Transverse colon (tissue), 4 donors: ENCODE measurements at regions not wholly inside any gene's neighbourhood (a gene's known extent, or its start where the extent isn't known, plus 50 kb on each side); places are given as distances from the start of the nearest gene placed in this dataset.

Experiments
- DNase-seq: peaks from one replicate; pipeline ENCODE4 v3.0.0-alpha.2; 2019
- H3K27ac ChIP-seq, 4 donors: fragments of 200-600 bp; sonication (generic); 2 replicates each; pipeline ENCODE4 v1.5.1; 2016 to 2018; ENCODE audit warnings: inconsistent platforms in 4 of 4
- H3K27me3 ChIP-seq: fragments of 200-600 bp; sonication (generic); 2 replicates; pipeline ENCODE4 v1.5.1; 2017; ENCODE audit warnings: inconsistent platforms
- H3K36me3 ChIP-seq, 4 donors: fragments of 200-600 bp; sonication (generic); 2 replicates each; pipeline ENCODE4 v1.5.1; 2017 to 2019; ENCODE audit warnings: inconsistent platforms in 4 of 4
- H3K4me1 ChIP-seq, 4 donors: fragments of 200-600 bp; sonication (generic); 2 replicates each; pipeline ENCODE4 v1.5.1; 2017 to 2020; ENCODE audit warnings: inconsistent platforms in 4 of 4
- H3K4me3 ChIP-seq, 4 donors: fragments of 200-600 bp; sonication (generic); 1 replicate in 1 of 4; 2 replicates in 3 of 4; pipeline versions ENCODE4 v1.5.1 to v1.6.1; 2017 to 2019; ENCODE audit warnings: inconsistent platforms in 4 of 4
- H3K9me3 ChIP-seq, 2 donors: fragments of 200-600 bp; sonication (generic); 2 replicates each; pipeline ENCODE4 v1.5.1; 2017 to 2019; ENCODE audit warnings: inconsistent platforms in 2 of 2
- EP300 ChIP-seq: sonication (generic); formaldehyde crosslinking; IDR thresholded peaks from one replicate; pipeline ENCODE4 v1.6.1; 2017; ENCODE audit warnings: antibody characterized with exemption, low read depth
- POLR2A ChIP-seq: fragments of 450-650 bp; IDR thresholded peaks from one replicate; pipeline ENCODE4 v1.6.1; 2016; ENCODE audit warnings: antibody characterized with exemption, mild to moderate bottlenecking, moderate library complexity
- POLR2AphosphoS5 ChIP-seq, 3 donors: sonication (generic); formaldehyde crosslinking; IDR thresholded peaks; one replicate each; pipeline ENCODE4 v1.6.1; 2016; ENCODE audit warnings: antibody characterized with exemption in 3 of 3
- WGBS, 2 donors: methylation state at CpG; one replicate each; pipeline ENCODE4 v1.1.5; 2018; ENCODE audit warnings: low coverage in 1 of 2; 5-methylcytosine and 5-hydroxymethylcytosine counted together
- in situ Hi-C, 4 donors: fragments of 200-750 bp; cut with MboI; loops; one replicate each; pipeline versions ENCODE4 v1.15.0 to v1.15.1; 2017; ENCODE audit warnings: low sequenced_read_pairs in 3 of 4, low pct_ligation_motif_present in 1 of 4, low pct_unique_long_range_greater_than_20kb in 1 of 4
- intact Hi-C: fragments of 100-400 bp; cut with DNase I; formaldehyde crosslinking; loops from one replicate; pipeline ENCODE4 v1.15.1; 2023; ENCODE audit warnings: low total_unique reads
- TF ChIP-seq, protein P1 (sequence below), 5 experiments: fragments of 200-600 bp in 3 of 5; fragments of 450-650 bp in 2 of 5; sonication (generic) in 3 of 5; IDR thresholded peaks; 1 replicate in 2 of 5; 2 replicates in 3 of 5; pipeline ENCODE4 v1.5.1; 2016 to 2017; ENCODE audit warnings: antibody characterized with exemption in 5 of 5, inconsistent platforms in 3 of 5, mild to moderate bottlenecking in 2 of 5, moderate library complexity in 1 of 5

DNA sequence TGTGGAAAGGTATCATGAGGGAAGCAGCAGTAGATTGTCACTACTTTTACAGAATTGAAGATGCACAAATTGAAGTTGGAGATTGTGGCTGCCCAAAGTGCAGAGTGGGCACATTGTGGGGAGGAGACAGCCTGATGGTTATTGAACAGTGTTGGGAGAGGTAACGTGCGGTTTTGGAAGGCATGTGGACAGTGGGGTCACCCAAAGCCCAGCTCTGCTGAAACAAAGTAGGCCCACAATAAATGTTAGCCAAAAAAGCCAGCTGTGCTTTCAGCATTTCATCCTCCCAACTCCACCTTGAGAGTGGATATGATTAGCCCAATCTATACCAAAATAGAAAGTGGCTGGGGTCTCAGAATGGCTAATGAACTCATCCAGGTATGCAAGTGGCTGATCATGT lies 96.7 kb downstream of the TMX1 start:
- in situ Hi-C loops (no loop called here), intact Hi-C loops (no loop called here)
- H3K4me3 ChIP-seq, result no peak overlapping the region
- no peak overlapping the region for H3K27ac ChIP-seq
- no peaks in the 10 kb centered on the region for H3K27me3 ChIP-seq
- TF ChIP-seq EP300 (no peak), POLR2A (no peak), POLR2AphosphoS5 (IDR thresholded peaks at IDR 0.05) (no peak)
- TF ChIP-seq, protein P1, sequence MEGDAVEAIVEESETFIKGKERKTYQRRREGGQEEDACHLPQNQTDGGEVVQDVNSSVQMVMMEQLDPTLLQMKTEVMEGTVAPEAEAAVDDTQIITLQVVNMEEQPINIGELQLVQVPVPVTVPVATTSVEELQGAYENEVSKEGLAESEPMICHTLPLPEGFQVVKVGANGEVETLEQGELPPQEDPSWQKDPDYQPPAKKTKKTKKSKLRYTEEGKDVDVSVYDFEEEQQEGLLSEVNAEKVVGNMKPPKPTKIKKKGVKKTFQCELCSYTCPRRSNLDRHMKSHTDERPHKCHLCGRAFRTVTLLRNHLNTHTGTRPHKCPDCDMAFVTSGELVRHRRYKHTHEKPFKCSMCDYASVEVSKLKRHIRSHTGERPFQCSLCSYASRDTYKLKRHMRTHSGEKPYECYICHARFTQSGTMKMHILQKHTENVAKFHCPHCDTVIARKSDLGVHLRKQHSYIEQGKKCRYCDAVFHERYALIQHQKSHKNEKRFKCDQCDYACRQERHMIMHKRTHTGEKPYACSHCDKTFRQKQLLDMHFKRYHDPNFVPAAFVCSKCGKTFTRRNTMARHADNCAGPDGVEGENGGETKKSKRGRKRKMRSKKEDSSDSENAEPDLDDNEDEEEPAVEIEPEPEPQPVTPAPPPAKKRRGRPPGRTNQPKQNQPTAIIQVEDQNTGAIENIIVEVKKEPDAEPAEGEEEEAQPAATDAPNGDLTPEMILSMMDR (IDR thresholded peaks at IDR 0.05), result no peak
- peaks cover 3 to 24% (median 6%) of the 10 kb centered on the region in 4 donors for H3K4me1 ChIP-seq
- no peaks in the 10 kb centered on the region for H3K9me3 ChIP-seq
- H3K36me3 ChIP-seq, result no peaks in the 10 kb centered on the region
- no peak for DNase-seq
- WGBS, 2 donors, result 46% methylated on average over 2 of the region's 2 CpGs; no CpG with 5 or more reads in 1 of the 2 donors

DNA sequence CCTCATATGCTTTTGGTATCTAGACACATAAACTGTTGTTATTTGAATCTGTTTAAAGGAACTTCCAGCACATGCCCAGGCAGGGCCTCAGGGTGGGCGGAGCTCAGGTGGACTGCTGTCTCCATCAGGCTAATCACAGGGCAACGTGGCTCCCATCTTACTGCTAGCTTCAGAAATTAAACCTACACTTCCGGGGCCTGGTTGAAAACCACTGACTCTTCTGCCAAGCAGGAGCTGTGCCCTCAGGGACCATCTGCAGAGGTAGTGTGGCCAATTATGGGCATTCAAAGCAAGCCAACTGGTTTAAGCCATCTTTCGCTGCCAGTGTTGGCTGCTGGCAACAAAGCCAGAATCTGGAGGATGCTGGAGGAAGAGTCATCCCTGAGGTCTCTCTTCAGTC lies 97.5 kb downstream of the TMX1 start:
- intact Hi-C loops, result no loop called here
- Histone ChIP-seq H3K27ac (no peak overlapping the region), H3K9me3 (no peaks in the 10 kb centered on the region), H3K4me1 (peaks cover 3 to 24% (median 6%) of the 10 kb centered on the region in 4 donors), H3K27me3 (no peaks in the 10 kb centered on the region), H3K4me3 (no peak overlapping the region), H3K36me3 (no peaks in the 10 kb centered on the region)
- DNase-seq, result no peak
- WGBS, 2 donors, result 71% methylated on average over 4 of the region's 4 CpGs; no CpG with 5 or more reads in 1 of the 2 donors
- TF ChIP-seq EP300 (no peak), POLR2A (no peak)
- TF ChIP-seq, protein P1 (IDR thresholded peaks at IDR 0.05), result no peak
- in situ Hi-C loops, result no loop called here

- Histone ChIP-seq H3K9me3 (no peaks in the 10 kb centered on the region), H3K27me3 (no peaks in the 10 kb centered on the region), H3K4me1 (no peaks in the 10 kb centered on the region), H3K27ac (no peak overlapping the region), H3K36me3 (no peaks in the 10 kb centered on the region), H3K4me3 (no peak overlapping the region)
- DNase-seq, result no peak
- no peak for TF ChIP-seq POLR2A
- no peak for TF ChIP-seq POLR2AphosphoS5 (IDR thresholded peaks at IDR 0.05)
- TF ChIP-seq EP300, result no peak
- TF ChIP-seq, protein P1 (IDR thresholded peaks at IDR 0.05), result no peak
- 87 to 88% methylated on average over 2 of the region's 2 CpGs for WGBS, 2 donors
- intact Hi-C loops (no loop called here), in situ Hi-C loops (no loop called here)
Measured at GRCh38 chr14:51341338-51341737, 101.3 kb downstream of the TMX1 start.

GRCh38 chr14:51342226-51342625 lies 102.2 kb downstream of the TMX1 start:
- TF ChIP-seq POLR2AphosphoS5 (IDR thresholded peaks at IDR 0.05) (no peak), POLR2A (no peak), EP300 (no peak)
- TF ChIP-seq, protein P1 (IDR thresholded peaks at IDR 0.05), result no peak
- no peaks in the 10 kb centered on the region for H3K4me1 ChIP-seq
- in situ Hi-C loops (no loop called here), intact Hi-C loops (no loop called here)
- H3K4me3 ChIP-seq, result no peak overlapping the region
- no peaks in the 10 kb centered on the region for H3K9me3 ChIP-seq
- H3K27me3 ChIP-seq, result no peaks in the 10 kb centered on the region
- no peak for DNase-seq
- WGBS, 2 donors, result 81 to 91% methylated on average over 2 to 4 of the region's 4 CpGs
- no peaks in the 10 kb centered on the region for H3K36me3 ChIP-seq
- no peak overlapping the region for H3K27ac ChIP-seq
